ENCODE measurements at regions not wholly inside any gene's neighbourhood (a gene's known extent, or its start where the extent isn't known, plus 50 kb on each side); places are given as distances from the start of the nearest gene placed in this dataset.

- intact Hi-C loops (cut with DNase I) = no loop called here
- no peak overlapping the region for H3K27ac ChIP-seq
- ATAC-seq (no peak), DNase-seq (no peak)
- peaks cover 0 to 3% (median 0%) of the 10 kb centered on the region in 9 donors for H3K4me1 ChIP-seq
- H3K9me3 ChIP-seq = no peaks in the 10 kb centered on the region
- H3K4me3 ChIP-seq = no peak overlapping the region
- H3K36me3 ChIP-seq = no peaks in the 10 kb centered on the region
- 80 to 82% methylated on average over 5 of the region's 5 CpGs for WGBS, 2 donors
- TF ChIP-seq CTCF (IDR thresholded peaks at IDR 0.05) = no peak
- peaks cover 0 to 21% (median 11%) of the 10 kb centered on the region in 7 donors for H3K27me3 ChIP-seq
These were observed 72.6 kb downstream of the ISX start for GRCh38 chr22:35138521-35138920.

- Histone ChIP-seq H3K36me3 (no peaks in the 10 kb centered on the region), H3K9me3 (no peaks in the 10 kb centered on the region), H3K27ac (no peak overlapping the region), H3K4me3 (no peak overlapping the region), H3K27me3 (peaks cover 0 to 11% (median 6%) of the 10 kb centered on the region in 7 donors), H3K4me1 (no peaks in the 10 kb centered on the region)
- 56 to 62% methylated on average over 12 of the region's 12 CpGs for WGBS, 2 donors
- no peak for TF ChIP-seq CTCF (IDR thresholded peaks at IDR 0.05)
- ATAC-seq = no peak
- intact Hi-C loops (cut with DNase I) = loop anchor here in 1 of 10 donors (10.0 kb wide), 1 partner anchor 726 kb away; no protein-coding TSS in a partner anchor
- DNase-seq = no peak
These were observed 75.2 kb downstream of the ISX start for GRCh38 chr22:35140879-35141745.

- no peaks in the 10 kb centered on the region for H3K9me3 ChIP-seq
These were observed 82.4 kb downstream of the ISX start for GRCh38 chr22:35148381-35148780.

More at GRCh38 chr22:35148381-35148780, 82.4 kb downstream of the ISX start:
- Histone ChIP-seq H3K36me3 (no peaks in the 10 kb centered on the region), H3K27ac (no peak overlapping the region), H3K4me1 (peaks cover 0 to 9% (median 0%) of the 10 kb centered on the region in 9 donors), H3K4me3 (no peak overlapping the region), H3K27me3 (peaks cover 0 to 15% (median 14%) of the 10 kb centered on the region in 7 donors)
- intact Hi-C loops (cut with DNase I) = loop anchor here in 2 of 10 donors (5.0 to 10.0 kb wide), 2 partner anchors 121 to 734 kb away; no protein-coding TSS in a partner anchor
- ATAC-seq = no peak
- 75 to 78% methylated on average over 2 of the region's 2 CpGs for WGBS, 2 donors
- no peak for DNase-seq
- no peak for TF ChIP-seq CTCF (IDR thresholded peaks at IDR 0.05)
